IMR-90 (cell line): ENCODE measurements at regions not wholly inside any gene's neighbourhood (a gene's known extent, or its start where the extent isn't known, plus 50 kb on each side); places are given as distances from the start of the nearest gene placed in this dataset.
A peak's percentile ranks its signal among the peaks of the same experiment; 100 is the strongest.

ENCODE experiments used
- ATAC-seq: fragments of 200-7000 bp; cut with Tn5 transposase; 2 replicates; pipeline ENCODE4 v1.9.1; 2020; ENCODE audit warnings: low read depth, mild to moderate bottlenecking, moderate library complexity
- BruUV-seq: library from RNA; stranded (reverse); fragments of 400-500 nt; replicated peaks from 2 replicates; lab custom pipeline; 2021; lab: Mats Ljungman, UMichigan
- CTCF ChIA-PET: fragments of 300-600 bp; formaldehyde crosslinking; extraction: SDS; loops from one replicate; lab custom pipeline; 2021; ENCODE audit warnings: antibody characterized with exemption; lab: Yijun Ruan, JAX
- POLR2A ChIA-PET: fragments of 300-600 bp; sonication (Branson Sonifier 250); formaldehyde crosslinking; loops from one replicate; lab custom pipeline; 2022; ENCODE audit warnings: antibody characterized with exemption; ENCODE audit not compliant: unreplicated experiment; lab: Charles Lee
- DNase-seq: peaks from one replicate; pipeline ENCODE4 v3.0.0; 2013
- H2AFZ ChIP-seq: replicated peaks from 2 replicates; pipeline ENCODE3; 2013; ENCODE audit warnings: low read length, mild to moderate bottlenecking; ENCODE audit not compliant: poor library complexity
- H2AK5ac ChIP-seq: 2 replicates; pipeline ENCODE4 v1.6.1; 2013; ENCODE audit warnings: low read depth, low read length, inconsistent platforms
- H2AK9ac ChIP-seq: replicated peaks from 2 replicates; pipeline ENCODE3; 2013; ENCODE audit warnings: mild to moderate bottlenecking, low read depth, low read length, moderate library complexity; ENCODE audit not compliant: poor library complexity
- H2BK120ac ChIP-seq: 2 replicates; pipeline ENCODE4 v1.6.1; 2013; ENCODE audit warnings: low read depth, low read length, inconsistent platforms
- H2BK15ac ChIP-seq: 3 replicates; pipeline ENCODE4 v1.6.1; 2013; ENCODE audit warnings: low read depth, low read length, inconsistent platforms
- H2BK20ac ChIP-seq: 2 replicates; pipeline ENCODE4 v1.6.1; 2013; ENCODE audit warnings: low read depth, mild to moderate bottlenecking, inconsistent platforms, low read length, moderate library complexity
- H2BK5ac ChIP-seq: 2 replicates; pipeline ENCODE4 v1.6.1; 2013; ENCODE audit warnings: mild to moderate bottlenecking, low read depth, low read length, inconsistent platforms; ENCODE audit not compliant: poor library complexity, severe bottlenecking
- H3K14ac ChIP-seq: replicated peaks from 2 replicates; pipeline ENCODE4 v1.6.1; 2013; ENCODE audit warnings: low read depth, low read length, inconsistent platforms
- H3K18ac ChIP-seq: 2 replicates; pipeline ENCODE4 v1.6.1; 2013; ENCODE audit warnings: low read depth, low read length, control low read depth
- H3K23ac ChIP-seq: 2 replicates; pipeline ENCODE4 v1.6.1; 2013; ENCODE audit warnings: low read depth, low read length, inconsistent platforms
- H3K27ac ChIP-seq: 2 replicates; pipeline ENCODE4 v1.5.1; 2013; ENCODE audit warnings: mild to moderate bottlenecking, control low read depth, low read length; ENCODE audit not compliant: insufficient read depth
- H3K27me3 ChIP-seq: 2 replicates; pipeline ENCODE4 v1.6.1; 2013; ENCODE audit warnings: low read length; ENCODE audit not compliant: control insufficient read depth, insufficient read depth
- H3K36me3 ChIP-seq: 2 replicates; pipeline ENCODE4 v1.6.1; 2013; ENCODE audit warnings: low read length, mixed read lengths; ENCODE audit not compliant: control insufficient read depth, insufficient read depth
- H3K4ac ChIP-seq: 2 replicates; pipeline ENCODE4 v1.6.1; 2013; ENCODE audit warnings: low read depth, low read length, inconsistent platforms
- H3K4me1 ChIP-seq: 2 replicates; pipeline ENCODE4 v1.6.1; 2013; ENCODE audit warnings: low read length, mixed read lengths; ENCODE audit not compliant: control insufficient read depth, insufficient read depth
- H3K4me2 ChIP-seq: 2 replicates; pipeline ENCODE4 v1.6.1; 2013; ENCODE audit warnings: low read depth, mild to moderate bottlenecking, control low read depth, low read length, moderate library complexity
- H3K4me3 ChIP-seq: 2 replicates; pipeline ENCODE4 v1.5.1; 2013; ENCODE audit warnings: low read depth, mild to moderate bottlenecking, control low read depth, low read length, moderate library complexity; ENCODE audit not compliant: insufficient read depth
- H3K56ac ChIP-seq: 2 replicates; pipeline ENCODE4 v1.6.1; 2013; ENCODE audit warnings: low read length, inconsistent platforms; ENCODE audit not compliant: insufficient read depth; ENCODE audit errors: extremely low read depth
- H3K79me1 ChIP-seq, 2 experiments: 2 replicates each; pipeline ENCODE4 v1.6.1; 2013; ENCODE audit warnings: low read length in 2 of 2, inconsistent platforms in 1 of 2, low read depth in 1 of 2
- H3K9ac ChIP-seq: 2 replicates; pipeline ENCODE4 v1.6.1; 2013; ENCODE audit warnings: low read depth, low read length, control low read depth
- H3K9me1 ChIP-seq: 2 replicates; pipeline ENCODE4 v1.6.1; 2013; ENCODE audit warnings: low read length, inconsistent platforms; ENCODE audit not compliant: insufficient read depth
- H3K9me3 ChIP-seq: 2 replicates; pipeline ENCODE4 v1.6.1; 2013; ENCODE audit warnings: low read length; ENCODE audit not compliant: control insufficient read depth, insufficient read depth
- H4K20me1 ChIP-seq: 2 replicates; pipeline ENCODE4 v1.6.1; 2013; ENCODE audit warnings: low read length, inconsistent platforms; ENCODE audit not compliant: insufficient read depth
- H4K5ac ChIP-seq: 2 replicates; pipeline ENCODE4 v1.6.1; 2013; ENCODE audit warnings: mild to moderate bottlenecking, low read depth, low read length, control low read depth
- H4K8ac ChIP-seq, 2 experiments: 2 replicates each; pipeline ENCODE4 v1.6.1; 2013; ENCODE audit warnings: low read depth in 2 of 2, low read length in 2 of 2, control low read depth in 1 of 2, inconsistent platforms in 1 of 2
- H4K91ac ChIP-seq: 2 replicates; pipeline ENCODE4 v1.6.1; 2013; ENCODE audit warnings: low read depth, low read length, inconsistent platforms; ENCODE audit not compliant: insufficient read depth
- CEBPB ChIP-seq: IDR thresholded peaks from 2 replicates; pipeline ENCODE4 v1.6.1; 2012; ENCODE audit warnings: low read depth, low read length, improper control_type of control experiment
- CHD1 ChIP-seq: IDR thresholded peaks from 2 replicates; pipeline ENCODE4 v1.6.1; 2012; ENCODE audit warnings: low read depth, low read length, improper control_type of control experiment
- MAZ ChIP-seq: IDR thresholded peaks from 2 replicates; pipeline ENCODE4 v1.6.1; 2012; ENCODE audit warnings: low read depth, mild to moderate bottlenecking, low read length, improper control_type of control experiment, moderate library complexity, borderline replicate concordance
- NFE2L2 ChIP-seq: fragments of 150-350 bp; IDR thresholded peaks from 2 replicates; pipeline ENCODE4 v1.6.1; 2016; ENCODE audit warnings: low read depth, mild to moderate bottlenecking, low read length
- POLR2A ChIP-seq: IDR thresholded peaks from 2 replicates; pipeline ENCODE4 v1.6.1; 2012; ENCODE audit warnings: mild to moderate bottlenecking, low read depth, low read length
- RAD21 ChIP-seq: IDR thresholded peaks from 2 replicates; pipeline ENCODE4 v1.6.1; 2012; ENCODE audit warnings: low read length, improper control_type of control experiment
- RFX5 ChIP-seq: IDR thresholded peaks from 2 replicates; pipeline ENCODE4 v1.8.0; 2012; ENCODE audit warnings: low read depth, mild to moderate bottlenecking, low read length, moderate library complexity
- SMC3 ChIP-seq: fragments of 150-350 bp; IDR thresholded peaks from 2 replicates; pipeline ENCODE4 v1.6.1; 2016; ENCODE audit warnings: low read depth, mild to moderate bottlenecking, antibody characterized with exemption, low read length, moderate library complexity
- WGBS, 2 experiments: methylation state at CpG; one replicate each; pipeline versions ENCODE4 v1.1.5 to v1.1.7; 2013; ENCODE audit warnings: missing lambda C conversion rate in 2 of 2; ENCODE audit not compliant: insufficient read length in 1 of 2; ENCODE audit errors: extremely low coverage in 2 of 2; 5-methylcytosine and 5-hydroxymethylcytosine counted together
- dilution Hi-C: fragments of 300-500 bp; cut with HindIII; formaldehyde crosslinking; loops from one replicate; pipeline ENCODE4 v1.14.3; 2018; ENCODE audit warnings: low sequenced_read_pairs; ENCODE audit not compliant: unreplicated experiment
- in situ Hi-C: fragments of 300-500 bp; cut with MboI; formaldehyde crosslinking; loops from 3 replicates; pipeline ENCODE4 v1.14.3; 2019; ENCODE audit warnings: low sequenced_read_pairs, inconsistent platforms, mixed read lengths
- intact Hi-C: fragments of 100-400 bp; cut with micrococcal nuclease; formaldehyde crosslinking; loops from 2 replicates; pipeline ENCODE4 v1.10.0; 2022

GRCh38 chr1:227469708-227470107, 93.6 kb upstream of the ZNF678 start:
- Histone ChIP-seq H2BK120ac (no peak overlapping the region), H3K4me3 (no peak overlapping the region), H3K79me1 (no peaks in the 10 kb centered on the region), H3K27me3 (peaks cover 7% of the 10 kb centered on the region), H3K4me1 (no peaks in the 10 kb centered on the region), H4K20me1 (no peaks in the 10 kb centered on the region), H2BK15ac (no peak overlapping the region), H3K9ac (no peak overlapping the region), H4K5ac (no peak overlapping the region), H3K14ac (no peak overlapping the region), H3K9me1 (no peaks in the 10 kb centered on the region), H3K36me3 (no peaks in the 10 kb centered on the region), H3K27ac (no peak overlapping the region), H4K91ac (no peak overlapping the region), H2BK5ac (no peak overlapping the region), H3K9me3 (no peaks in the 10 kb centered on the region), H3K4ac (no peak overlapping the region), H2AK5ac (no peak overlapping the region), H2AFZ (no peak overlapping the region), H2AK9ac (no peak overlapping the region), H2BK20ac (no peak overlapping the region), H4K8ac (no peak overlapping the region), H3K4me2 (no peak overlapping the region), H3K56ac (no peak overlapping the region), H3K23ac (no peak overlapping the region), H3K18ac (no peak overlapping the region)
- no peak for TF ChIP-seq CHD1
- TF ChIP-seq SMC3 = no peak
- TF ChIP-seq CEBPB = peak; percentile 8; the same call in 1 of the 2 replicates
- TF ChIP-seq POLR2A = no peak
- no peak for TF ChIP-seq MAZ
- no peak for TF ChIP-seq RAD21
- no peak for TF ChIP-seq NFE2L2
- TF ChIP-seq RFX5 = no peak
- no CpG with 5 or more reads among the region's 3 CpGs for WGBS, 2 experiments
- in situ Hi-C loops = no loop called here
- dilution Hi-C loops = no loop called here
- ATAC-seq = no peak
- BruUV-seq = no TSS peak
- intact Hi-C loops = no loop called here
- ChIA-PET POLR2A (no interaction called here), CTCF (no interaction called here)
- DNase-seq = no peak
